HG03196 (cell line): ENCODE measurements at regions not wholly inside any gene's neighbourhood (a gene's known extent, or its start where the extent isn't known, plus 50 kb on each side); places are given as distances from the start of the nearest gene placed in this dataset.
"Not testable (repeated sequence)": the region's sequence is repeated elsewhere in the genome, so short reads cannot be mapped to it uniquely, and the experiment has no call there.

Experiments
- ATAC-seq: cut with Tn5 transposase; IDR thresholded peaks from one replicate; pipeline ENCODE4 v1.9.1; 2021; ENCODE audit not compliant: unreplicated experiment

DNA sequence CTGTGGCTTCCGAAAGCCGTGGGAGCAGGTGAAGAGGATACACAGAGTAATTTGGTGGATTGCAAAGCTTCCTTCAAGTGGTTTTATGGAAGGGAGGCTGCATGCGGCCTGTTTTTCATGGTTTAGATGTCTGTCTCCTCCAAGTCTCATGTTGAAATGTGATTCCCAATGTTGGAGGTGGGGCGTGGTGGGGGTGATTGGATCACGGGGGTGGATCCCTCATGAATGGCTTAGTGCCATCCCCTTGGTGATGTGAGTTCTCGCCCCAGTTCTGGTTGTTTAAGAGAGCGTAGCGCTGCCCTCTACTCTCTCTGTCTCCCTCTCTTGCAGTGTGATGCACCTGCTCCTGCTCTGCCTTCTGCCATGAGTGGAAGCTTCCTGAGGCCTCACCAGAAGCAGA lies 247.8 kb upstream of the B3GAT1 start:
- ATAC-seq, result no peak

DNA sequence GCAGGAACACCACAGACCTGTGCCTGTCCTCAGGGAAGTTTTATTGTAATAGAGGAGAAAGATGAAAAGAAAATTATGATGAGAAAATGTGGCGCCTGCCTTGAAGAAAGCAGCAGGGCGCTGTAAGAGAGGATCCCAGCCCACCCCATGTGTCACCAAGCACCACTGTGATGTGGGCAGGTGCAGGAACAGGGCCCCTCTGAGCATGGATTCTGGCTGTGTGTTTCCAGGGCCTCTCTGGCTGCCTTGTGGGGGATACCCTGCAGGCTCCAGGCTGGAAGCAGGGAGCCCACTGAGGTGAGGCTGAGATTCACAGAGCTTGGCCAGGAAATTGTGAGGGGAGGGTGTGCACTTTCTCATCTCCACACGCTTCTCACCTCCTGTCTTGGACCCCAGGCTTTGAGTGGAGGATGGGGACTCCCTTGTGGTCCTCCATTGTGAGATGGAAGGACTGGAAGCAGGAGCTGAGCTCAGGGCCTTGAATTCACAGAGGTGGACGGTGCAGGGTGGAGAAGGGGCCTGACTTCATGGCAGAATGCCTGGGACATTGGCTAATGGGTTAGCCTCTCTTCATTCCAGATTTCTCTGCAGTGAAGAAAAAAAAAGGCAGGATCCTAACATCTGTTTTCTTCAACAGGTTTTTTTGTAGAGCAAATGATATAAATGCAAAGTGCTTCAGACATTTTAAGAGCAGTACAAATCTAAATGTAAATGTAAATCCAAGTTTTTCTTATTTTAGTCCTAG lies 246.6 kb upstream of the B3GAT1 start:
- no peak for ATAC-seq

DNA sequence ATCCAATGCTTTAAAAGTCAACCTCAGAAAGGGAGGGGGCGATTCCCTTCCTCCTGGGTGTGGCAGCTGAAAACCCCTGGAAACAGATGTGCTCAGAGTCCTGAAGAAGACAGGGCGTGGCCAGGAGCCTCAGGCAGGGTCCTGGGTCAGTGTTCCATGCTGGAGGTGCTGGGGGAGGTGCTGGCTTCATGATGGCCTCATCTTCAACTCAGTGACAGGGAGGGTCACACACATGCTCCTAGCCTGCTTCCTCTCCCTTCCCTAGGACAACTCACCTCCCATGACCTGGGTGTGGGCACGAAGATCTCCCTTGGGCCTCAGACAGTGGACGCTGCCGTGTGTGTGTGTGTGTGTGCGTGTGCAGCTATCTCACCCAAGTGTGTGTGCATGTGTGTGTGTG lies 245.6 kb upstream of the B3GAT1 start:
- no peak for ATAC-seq

DNA sequence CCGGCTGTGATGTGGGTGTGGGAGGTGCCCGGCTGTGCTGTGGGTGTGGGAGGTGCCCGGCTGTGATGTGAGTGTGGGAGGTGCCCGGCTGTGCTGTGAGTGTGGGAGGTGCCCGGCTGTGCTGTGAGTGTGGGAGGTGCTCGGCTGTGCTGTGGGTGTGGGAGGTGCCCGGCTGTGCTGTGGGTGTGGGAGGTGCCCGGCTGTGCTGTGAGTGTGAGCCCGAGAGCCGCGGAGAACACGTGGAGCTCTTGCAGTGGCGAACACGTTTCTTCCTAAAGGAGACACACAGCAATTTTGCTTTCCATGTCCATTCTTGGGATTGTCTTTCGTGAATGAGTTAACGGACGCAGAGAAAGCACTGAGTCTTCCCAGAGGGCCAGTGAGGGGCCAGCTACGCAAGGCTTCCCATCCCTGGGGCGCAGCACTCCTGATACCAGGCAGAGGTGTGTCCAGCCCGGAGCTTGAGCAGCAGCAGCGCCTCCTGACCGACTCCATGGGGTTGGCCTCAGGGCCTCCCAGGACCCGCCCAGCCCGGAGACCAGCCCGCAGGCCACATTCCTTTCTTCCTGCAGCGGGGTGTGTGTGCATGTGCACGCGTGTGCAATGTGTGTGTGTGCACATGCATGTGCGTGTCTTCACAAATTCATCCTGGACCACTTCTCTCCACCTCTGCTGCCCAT lies 245.0 kb upstream of the B3GAT1 start:
- ATAC-seq, result no peak

DNA sequence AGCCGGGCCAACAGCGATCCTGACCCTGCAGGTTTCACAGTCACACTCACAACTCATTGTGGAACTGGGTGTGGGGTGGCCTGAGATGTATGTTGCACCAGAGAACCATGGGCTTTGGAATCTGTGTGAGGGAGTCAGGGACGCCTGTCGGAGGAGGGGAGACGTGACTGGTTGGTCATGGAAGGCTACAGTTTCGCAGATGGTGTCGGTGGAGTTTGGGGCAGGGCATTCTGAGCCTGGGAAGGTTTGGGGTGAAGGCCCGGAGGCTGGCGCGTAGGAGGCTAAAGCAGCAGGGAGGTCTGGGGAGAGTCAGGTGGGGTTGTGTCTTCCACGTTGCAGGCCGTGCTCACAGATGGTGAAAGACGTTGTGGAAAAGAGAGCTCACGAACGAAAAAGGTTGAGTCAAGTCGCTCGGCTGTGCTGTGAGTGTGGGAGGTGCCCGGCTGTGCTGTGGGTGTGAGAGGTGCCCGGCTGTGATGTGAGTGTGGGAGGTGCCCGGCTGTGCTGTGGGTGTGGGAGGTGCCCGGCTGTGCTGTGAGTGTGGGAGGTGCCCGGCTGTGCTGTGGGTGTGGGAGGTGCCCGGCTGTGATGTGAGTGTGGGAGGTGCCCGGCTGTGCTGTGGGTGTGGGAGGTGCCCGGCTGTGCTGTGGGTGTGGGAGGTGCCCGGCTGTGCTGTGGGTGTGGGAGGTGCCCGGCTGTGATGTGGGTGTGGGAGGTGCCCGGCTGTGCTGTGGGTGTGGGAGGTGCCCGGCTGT lies 244.2 kb upstream of the B3GAT1 start:
- ATAC-seq, result not testable (repeated sequence)

DNA sequence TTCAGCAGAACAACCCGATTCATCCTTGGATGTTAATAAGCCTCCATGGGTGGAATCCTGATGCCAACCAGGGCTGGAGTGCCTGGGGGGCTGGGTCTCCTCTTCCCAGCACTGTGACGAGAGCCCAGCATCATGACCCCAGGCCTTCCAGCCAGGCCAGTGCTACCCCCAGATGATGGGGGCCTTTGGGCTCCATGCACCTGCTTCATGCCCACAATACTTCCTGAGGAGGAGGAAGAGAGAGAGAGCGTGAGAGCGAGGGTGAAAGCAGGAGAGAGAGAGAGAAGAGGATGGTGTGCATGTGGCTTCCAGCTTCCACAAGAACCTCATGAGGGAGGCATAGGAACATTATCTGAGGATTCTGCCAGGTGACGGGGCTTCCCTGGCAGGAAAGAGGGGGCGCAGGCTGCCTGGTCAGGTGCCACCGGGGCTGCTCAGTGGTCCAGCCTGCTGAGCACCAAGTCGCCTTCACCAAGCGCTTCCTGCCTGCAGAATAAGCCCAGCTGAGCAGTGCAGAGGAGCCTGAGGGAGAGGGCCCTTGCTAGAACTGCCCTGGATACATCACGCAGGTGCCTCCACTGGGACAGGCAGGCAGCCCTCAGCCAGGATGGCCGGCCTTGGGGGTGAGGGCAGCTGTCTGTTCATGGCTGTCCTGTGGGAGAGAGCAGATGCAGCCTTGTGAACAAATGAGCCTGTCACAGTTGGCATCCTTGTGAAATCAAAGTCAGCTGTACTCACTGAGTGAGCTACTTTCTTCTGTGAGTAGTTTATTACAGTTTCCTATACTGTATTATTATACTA lies 243.3 kb upstream of the B3GAT1 start:
- ATAC-seq, result no peak

DNA sequence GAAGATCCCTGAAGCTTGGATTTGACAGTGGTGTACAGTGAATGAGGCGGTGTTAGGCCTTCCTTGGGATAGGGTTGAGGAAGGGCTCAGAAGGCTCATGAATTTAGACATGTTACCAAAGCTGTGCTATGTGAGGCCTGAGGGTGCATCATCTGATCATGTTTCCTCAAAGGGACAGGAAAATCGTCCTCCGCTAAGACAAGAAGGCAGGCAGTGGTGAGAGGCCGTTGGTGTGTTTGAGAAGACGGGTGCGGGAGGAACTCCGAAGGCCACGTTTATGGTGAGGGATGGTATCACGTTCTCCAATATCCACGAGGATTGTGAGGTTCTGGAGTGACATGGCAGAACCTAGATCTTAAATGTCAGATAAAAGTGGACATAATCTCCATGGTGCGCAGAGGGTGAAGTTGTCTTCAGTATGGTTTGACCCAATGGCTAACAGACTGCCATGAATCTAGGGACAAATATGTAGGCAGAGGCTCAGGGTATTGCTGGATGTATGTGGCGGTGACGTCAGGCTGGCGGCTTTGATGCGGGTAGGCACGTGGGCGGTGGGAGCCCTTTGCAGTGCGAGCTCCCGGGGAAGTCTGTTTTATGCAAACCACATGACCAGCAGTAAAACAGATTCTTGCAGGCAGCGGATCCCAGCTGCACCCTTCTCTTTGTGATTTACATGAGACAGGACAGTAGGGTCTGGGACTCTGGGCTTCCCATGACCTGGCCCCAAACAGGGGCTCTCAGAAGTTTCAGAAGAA lies 242.3 kb upstream of the B3GAT1 start:
- ATAC-seq, result no peak

DNA sequence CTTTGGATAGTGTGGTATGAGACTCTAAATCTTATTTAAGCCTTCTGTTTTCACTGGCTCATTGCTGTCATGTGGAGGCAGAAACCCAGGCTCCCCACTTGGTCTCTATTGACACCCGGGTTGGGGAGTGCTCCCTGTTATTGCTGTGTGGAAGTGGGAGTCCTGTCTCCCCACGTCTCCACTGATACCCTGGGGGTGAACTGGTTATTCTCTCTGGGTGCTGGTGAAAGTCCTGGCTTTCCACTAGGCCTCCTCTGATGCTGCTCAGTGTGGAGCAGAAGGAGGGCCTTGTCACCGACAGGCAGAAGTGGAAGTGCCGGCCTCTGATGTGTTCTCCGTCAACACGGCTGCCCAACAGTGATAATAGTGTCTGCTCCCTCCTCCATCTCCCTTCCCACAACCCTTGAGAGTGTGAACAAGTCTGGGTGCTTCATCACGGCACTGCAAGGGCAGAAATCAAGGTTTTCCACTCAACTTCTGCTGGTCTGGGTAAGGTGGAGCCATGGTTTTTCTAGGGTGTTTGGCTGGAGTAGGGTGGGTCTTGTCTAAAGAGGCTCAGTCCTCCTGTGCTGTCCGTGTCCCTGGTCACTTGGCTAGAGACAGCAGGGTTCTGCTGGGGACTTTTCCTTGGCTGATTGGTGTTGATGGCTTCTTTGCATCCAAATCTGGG lies 240.7 kb upstream of the B3GAT1 start:
- no peak for ATAC-seq

DNA sequence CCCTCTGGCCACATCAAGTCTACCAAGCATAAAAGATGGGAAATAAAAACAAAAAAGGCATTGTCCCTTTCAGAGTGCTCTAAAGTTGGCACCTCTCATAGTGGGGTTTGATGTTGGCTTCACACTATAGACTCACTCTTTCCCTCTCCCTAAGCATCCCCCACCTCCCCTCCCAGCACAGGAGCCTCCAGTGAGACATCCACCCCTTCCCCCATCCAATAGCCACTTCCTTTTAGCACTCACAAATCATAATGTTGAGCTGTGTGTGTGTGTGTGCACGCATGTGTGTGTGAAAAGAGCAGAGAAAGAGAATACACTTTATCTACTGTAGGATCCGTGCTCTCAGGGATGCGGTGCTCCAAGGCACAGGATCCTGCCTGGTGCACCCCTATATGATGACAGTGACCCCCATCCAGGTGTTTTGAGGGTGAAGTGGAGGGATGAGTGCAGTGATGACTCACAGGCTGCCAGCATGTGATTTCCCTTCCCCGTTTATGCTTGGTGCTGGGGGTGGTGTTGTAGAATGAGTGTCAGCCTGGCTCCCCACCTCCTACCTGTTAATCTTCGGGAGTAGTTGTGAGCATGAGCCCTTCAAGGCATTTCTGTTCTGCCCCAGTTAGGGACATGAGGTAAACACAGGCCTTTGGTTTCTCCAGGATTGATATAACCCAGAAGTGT lies 235.2 kb upstream of the B3GAT1 start:
- no peak for ATAC-seq

DNA sequence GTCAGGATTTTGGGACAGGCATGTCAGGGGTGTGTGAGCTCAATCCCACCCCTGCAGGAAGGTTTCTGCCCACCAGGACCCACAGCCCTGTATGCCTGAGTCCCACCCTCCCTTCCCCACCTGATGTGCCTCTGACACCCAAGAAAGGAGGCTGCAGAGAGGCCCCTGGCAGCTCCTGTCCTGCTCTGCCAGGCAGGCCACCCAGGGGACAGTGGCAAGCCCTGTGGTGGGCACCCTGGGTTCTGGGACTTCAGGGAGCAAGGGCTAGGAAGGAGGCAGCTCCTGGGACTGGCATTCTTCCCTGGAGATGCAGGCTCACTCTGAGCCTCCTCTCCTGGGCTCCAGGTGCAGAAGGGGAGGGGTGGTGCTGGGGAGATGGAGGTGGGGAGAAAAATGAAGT lies 234.5 kb upstream of the B3GAT1 start:
- ATAC-seq, result no peak

DNA sequence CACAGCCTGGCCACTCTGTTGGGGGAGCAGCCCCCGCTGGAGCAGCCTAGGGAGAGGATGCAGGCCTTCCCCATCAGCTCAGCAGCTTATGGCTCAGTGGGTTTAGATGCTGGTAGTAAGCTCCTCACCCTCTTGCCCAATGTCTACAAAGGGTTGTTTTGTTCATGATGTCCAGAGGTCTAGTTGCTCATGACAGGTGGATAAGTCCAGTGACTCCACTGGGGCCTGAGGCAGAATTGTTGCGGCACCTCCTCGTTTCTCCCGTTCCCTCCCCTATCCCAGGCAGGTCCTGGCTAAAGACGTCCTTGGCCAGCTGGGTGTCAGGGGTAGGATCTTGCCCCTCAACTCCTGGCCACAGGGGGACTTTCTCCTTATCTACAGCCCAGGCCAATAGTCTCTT lies 233.5 kb upstream of the B3GAT1 start:
- ATAC-seq, result no peak

DNA sequence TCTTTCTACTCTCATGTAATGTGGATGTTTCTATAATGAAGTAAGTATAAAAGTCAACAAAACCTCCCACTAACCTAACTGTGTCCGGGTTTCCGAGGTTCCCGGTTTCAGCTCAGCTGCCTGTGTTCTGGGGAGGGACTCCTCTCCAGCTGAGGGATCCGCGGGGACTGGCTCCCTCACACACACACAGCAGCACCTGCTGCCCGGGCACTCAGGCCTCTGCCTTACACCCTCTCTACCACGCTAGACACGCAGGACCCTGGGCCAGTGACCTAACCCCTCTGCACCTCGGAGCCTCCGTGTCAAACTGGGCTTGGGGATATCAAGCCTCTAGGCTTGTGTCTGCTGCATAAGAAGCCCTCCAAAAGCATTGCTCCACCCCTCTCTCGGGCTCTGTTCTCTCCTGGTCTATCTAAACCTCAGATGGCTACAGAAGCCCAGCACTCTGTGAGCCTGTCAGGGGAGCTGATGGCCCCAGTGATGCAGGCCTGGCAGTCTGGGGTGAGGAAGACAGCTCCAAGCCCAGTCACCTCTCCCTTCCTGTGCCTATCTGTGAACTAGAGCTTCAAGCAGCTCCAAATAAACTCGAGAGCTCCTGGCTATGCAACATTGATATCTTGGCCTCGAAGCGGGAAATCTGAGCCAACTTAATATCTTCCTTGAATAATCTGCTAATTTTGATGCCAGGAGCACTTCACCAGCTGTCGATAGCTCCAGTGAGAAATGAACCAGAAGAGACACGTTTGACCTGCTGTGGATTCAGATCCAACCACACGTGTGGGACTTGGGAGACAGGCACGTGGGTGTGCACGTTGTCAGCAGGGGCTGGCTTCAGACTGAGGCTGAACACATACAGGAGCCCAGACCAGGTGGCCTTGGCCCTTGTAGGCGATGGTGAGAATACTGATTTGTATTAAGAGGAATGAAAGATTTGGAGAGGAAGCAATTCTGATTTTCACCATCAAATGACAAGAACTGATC lies 232.7 kb upstream of the B3GAT1 start:
- ATAC-seq, result no peak

DNA sequence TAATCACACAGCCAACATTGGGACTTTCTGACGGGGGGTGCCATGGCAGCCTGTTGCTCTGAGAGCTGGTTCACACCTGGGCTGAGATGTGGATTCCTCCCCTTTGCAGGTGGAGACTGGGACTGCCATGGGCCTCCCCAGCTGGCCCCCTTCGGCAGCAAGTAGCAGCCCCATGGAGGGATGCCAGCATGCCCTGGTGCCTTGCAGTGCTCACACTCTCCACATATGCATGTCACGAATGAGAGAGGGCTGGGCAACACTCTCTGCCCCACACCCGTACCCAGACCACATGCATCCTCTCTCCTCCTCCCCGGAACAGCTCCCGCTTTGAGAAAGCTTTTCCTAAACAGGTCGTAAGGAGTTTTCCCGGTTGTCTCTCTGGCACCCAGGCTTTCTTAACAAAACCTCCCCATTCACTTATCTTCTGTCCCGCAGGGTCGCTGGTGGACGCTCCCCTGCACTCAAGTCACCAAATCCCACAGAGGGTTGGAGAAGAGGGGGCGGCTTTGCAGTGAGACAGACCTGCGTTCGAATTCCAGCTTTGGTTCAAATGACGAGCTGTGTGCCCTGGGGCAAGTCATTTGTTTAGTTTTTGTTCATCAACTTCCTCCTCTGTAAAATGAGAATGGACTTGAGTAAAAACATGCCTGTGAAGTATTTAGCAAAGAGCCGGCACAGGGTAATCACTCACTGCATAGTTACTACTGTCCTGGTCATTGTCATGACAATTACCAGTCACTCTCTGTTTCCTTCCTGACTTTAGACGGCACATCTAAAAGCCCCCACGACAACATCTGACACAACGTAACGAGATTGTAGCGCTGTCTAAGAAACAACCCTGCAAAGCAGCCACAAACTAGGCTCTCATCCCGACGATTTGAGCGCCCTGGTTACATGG lies 231.3 kb upstream of the B3GAT1 start:
- no peak for ATAC-seq

DNA sequence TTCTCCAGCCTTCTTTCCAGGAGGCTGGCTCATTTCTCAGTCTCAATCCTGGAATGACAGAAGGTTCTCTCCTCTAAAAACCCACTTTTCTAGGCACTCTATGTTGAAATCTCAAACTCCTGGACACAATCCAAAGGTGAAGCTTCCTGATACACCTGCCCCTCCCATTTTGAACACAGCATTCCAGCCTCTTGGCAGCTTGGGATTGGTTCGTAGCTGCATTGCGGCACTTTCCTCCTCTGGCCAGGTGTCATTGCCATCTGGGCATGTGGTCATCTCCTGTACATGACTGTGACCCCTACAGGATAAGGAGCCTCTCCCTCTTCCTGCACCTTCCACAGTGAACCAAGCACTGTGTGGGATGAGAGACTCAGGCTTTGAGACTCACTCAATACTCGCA lies 230.2 kb upstream of the B3GAT1 start:
- no peak for ATAC-seq

DNA sequence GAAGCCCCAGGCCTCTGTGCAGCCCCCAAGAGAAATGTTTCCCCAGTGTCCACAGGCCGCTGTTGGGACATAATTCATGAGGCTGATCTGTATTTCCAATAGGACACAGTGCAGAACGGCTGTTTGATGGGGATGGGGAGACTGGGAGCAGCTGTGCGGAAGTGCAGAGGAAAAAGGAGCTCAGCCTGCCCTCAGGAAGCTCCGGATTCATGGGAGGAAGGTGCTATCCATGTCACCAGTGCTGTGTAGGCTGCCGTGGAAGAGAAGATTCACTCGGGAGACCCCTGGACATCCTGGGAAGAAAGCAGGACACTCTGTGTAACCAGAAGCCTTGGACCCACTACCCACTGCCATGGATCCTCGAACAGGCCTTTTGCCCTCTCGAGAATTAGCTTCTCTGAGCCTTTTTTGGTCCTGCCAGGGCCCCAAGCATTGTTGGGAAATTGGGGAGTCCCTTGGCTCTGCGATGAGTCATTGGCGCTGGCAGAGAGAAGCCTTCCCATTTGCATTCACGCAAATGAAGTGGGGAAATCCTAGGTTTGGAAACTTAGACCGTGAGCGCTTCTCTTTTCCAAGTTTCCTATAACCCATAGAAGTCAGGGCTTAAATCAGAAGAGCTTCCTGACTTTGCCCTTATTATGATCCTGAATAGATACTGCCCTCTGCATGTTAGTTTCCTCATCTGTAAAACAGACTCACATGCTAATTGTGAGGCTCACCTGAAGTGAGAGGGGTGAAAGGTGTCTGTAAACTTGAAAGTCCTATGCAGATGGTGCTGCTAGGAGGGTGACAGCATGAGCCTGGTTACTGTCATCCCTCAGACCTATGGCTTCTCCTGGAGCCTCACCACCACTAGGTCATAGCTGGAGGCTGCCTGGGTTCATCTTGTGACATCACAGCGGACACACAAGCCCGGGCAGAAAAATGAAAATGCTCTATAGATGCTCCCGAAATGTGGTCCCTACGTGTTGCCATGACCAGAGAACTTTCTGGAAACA lies 229.2 kb upstream of the B3GAT1 start:
- no peak for ATAC-seq

DNA sequence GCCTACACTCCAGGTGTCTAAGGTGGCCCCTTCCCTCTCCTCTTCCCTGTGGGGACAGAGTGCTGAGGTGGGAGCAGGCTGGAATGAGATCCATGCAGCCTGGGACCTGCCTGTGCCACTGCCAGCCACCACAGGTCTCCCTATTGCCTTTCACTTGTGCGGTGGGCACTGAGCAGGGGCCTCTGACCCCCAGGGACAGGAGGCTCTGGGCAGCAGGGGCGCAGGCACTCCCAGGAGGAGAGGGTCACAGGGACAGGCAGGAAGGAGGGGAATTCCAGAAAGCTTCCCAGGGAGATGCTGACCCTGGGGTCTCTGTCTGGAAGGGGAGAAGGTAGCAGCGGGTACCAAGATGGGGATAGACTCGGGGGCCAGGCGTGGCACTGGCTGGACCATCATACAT lies 228.5 kb upstream of the B3GAT1 start:
- no peak for ATAC-seq
